Neural cell (in vitro differentiated cells): ENCODE measurements at regions not wholly inside any gene's neighbourhood (a gene's known extent, or its start where the extent isn't known, plus 50 kb on each side); places are given as distances from the start of the nearest gene placed in this dataset.

Source experiments
- CTCF ChIP-seq: fragments of 450-650 bp; IDR thresholded peaks from 2 replicates; pipeline ENCODE4 v1.5.1; 2014; ENCODE audit warnings: antibody characterized with exemption, mild to moderate bottlenecking, moderate library complexity; ENCODE audit not compliant: poor library complexity, severe bottlenecking
- RAD21 ChIP-seq: fragments of 450-650 bp; conservative IDR thresholded peaks from 2 replicates; pipeline ENCODE4 v1.6.1; 2014; ENCODE audit warnings: antibody characterized with exemption, mild to moderate bottlenecking, moderate library complexity
- SMC3 ChIP-seq: fragments of 450-650 bp; conservative IDR thresholded peaks from 2 replicates; pipeline ENCODE4 v1.6.1; 2014; ENCODE audit warnings: antibody characterized with exemption, mild to moderate bottlenecking, moderate library complexity; ENCODE audit not compliant: poor library complexity

DNA sequence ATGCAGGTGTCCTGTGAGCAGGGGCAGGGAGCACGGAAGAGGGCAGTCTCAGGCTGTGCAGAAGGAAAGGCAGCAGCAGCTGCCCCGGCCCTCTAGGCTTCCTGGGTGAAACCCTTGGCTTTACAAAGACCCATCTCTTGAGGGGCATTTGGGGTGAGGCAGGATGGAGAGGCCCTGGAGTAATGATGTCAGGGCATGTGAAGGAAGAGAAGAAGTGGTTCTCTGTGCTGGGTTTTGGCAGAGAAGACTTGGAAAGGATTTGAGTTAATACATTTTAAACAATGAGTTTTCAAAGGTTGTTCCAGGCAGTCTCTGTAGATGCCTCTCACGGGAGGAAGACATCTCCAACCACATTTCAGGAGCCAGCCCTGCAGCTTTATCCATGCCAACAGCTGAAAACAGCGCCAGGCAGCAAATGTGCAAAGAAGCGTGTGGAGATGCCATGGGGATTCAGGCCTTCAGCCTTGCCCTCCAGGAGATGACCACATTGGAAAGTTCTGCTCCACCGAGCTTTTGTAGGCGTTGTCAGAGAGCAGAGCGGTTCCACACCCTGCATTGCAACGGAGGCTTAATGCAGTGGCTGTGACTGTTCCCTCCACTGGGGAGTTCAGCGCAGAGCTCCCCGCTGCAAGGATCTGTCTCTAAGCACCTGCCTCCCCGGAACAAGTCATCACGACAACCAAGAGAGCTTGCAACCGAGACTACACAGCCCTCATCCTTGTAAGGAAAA lies 322.8 kb downstream of the UQCRFS1 start:
- no peak for TF ChIP-seq CTCF
- no peak for TF ChIP-seq SMC3
- TF ChIP-seq RAD21, result no peak
